Activated CD4-positive, alpha-beta T cell treated with anti-CD3 and anti-CD28 coated beads, Interleukin-2, amount 10 ng/mL, durations not matched to agents 7 days and 5 days (primary cell): ENCODE measurements at regions not wholly inside any gene's neighbourhood (a gene's known extent, or its start where the extent isn't known, plus 50 kb on each side); places are given as distances from the start of the nearest gene placed in this dataset.

ENCODE experiments used
- CTCF ChIA-PET: fragments of 350-600 bp; sonication (Branson Sonifier 250); formaldehyde crosslinking; loops from one replicate; lab custom pipeline; 2021; ENCODE audit warnings: antibody characterized with exemption; lab: Charles Lee
- POLR2A ChIA-PET: fragments of 350-600 bp; sonication (Branson Sonifier 250); formaldehyde crosslinking; loops from one replicate; lab custom pipeline; 2021; ENCODE audit warnings: antibody characterized with exemption; lab: Charles Lee
- DNase-seq: peaks from one replicate; pipeline ENCODE4 v3.0.0-alpha.2; 2020
- H3K27ac Mint-ChIP-seq: one replicate; pipeline ENCODE4 v1.8.0; 2021; ENCODE audit warnings: mild to moderate bottlenecking, moderate library complexity, mixed read lengths
- H3K27me3 Mint-ChIP-seq: one replicate; pipeline ENCODE4 v1.8.0; 2021; ENCODE audit warnings: mixed read lengths
- H3K36me3 Mint-ChIP-seq: one replicate; pipeline ENCODE4 v1.8.0; 2021; ENCODE audit warnings: low read depth, mixed read lengths
- H3K4me1 Mint-ChIP-seq: one replicate; pipeline ENCODE4 v1.8.0; 2021; ENCODE audit warnings: mixed read lengths
- H3K4me3 Mint-ChIP-seq: one replicate; pipeline ENCODE4 v1.8.0; 2021; ENCODE audit warnings: mild to moderate bottlenecking, moderate library complexity, mixed read lengths
- H3K9me3 Mint-ChIP-seq: one replicate; pipeline ENCODE4 v1.8.0; 2021; ENCODE audit warnings: mixed read lengths

DNA sequence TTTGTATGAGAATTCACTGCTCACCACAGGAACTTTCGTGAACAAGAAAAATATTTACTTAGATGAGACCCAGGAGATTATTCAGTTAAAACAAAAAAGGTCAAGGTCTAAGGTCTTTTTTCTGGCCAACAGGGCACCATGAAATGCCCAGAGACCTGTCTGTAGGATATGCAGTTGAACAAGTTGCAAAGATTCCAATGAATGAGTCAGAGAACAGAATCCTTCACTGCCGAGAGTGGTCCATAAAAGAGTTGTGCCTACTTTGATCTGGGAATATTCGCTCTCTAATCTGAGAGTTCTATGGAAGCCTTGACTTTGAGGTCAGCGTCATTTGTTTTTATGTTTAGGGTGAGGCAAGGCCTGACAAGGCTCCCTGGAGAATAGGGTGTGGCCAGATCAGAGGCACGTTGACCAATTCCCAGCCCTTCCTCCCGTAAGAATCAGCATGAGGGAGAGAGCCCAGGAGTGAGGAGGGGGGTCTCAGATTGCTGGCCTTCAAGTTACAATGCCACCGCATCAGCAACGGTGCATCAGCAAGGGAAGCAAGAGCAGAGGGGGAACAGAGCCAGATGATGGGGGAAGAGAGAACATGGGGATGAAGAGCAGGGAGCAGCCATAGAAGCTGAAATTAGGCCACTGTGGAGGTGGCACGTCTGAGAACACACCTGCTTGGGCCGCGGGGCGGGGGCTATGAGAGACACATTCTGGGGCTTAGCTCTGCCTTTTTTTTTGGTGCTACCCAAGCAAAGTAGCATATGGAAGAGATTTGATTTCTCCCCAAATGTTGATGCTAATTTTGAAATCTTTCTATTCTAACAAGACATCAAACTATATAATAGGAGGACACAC, 206.4 kb upstream of the RAB4A start:
- Mint-ChIP-seq H3K4me3 (no peak overlapping the region), H3K27me3 (no peaks in the 10 kb centered on the region), H3K4me1 (peaks cover 32% of the 10 kb centered on the region), H3K36me3 (no peaks in the 10 kb centered on the region), H3K27ac (no peak overlapping the region), H3K9me3 (no peaks in the 10 kb centered on the region)
- CTCF ChIA-PET: no interaction called here
- POLR2A ChIA-PET: no interaction called here
- no peak for DNase-seq

DNA sequence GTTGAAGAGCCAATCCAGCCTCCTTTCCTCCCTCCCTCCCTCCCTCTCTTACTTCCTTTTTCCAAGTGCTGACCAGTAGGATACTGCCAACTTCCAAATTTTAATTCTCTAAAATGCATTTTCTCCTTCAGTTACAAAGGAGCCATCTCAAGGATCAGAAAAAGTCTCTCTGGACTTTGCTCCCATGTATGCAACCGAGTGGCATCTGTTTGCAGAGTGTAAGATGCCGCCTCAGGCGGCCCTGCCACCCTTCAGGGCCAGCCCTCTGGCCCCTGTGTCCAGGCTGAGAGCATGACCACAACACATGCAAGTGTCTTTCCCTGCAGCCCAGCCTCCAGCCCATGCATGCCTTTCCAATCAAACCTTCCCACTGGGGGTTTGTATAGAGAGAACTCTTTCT, 205.3 kb upstream of the RAB4A start:
- CTCF ChIA-PET: no interaction called here
- Mint-ChIP-seq H3K4me3 (no peak overlapping the region), H3K27me3 (no peaks in the 10 kb centered on the region), H3K36me3 (no peaks in the 10 kb centered on the region), H3K9me3 (no peaks in the 10 kb centered on the region), H3K27ac (no peak overlapping the region), H3K4me1 (peaks cover 23% of the 10 kb centered on the region)
- DNase-seq: no peak
- POLR2A ChIA-PET: no interaction called here

GRCh38 chr1:229066591-229066990, 204.3 kb upstream of the RAB4A start:
- ChIA-PET POLR2A (no interaction called here), CTCF (interaction anchor here (0.8 kb wide), 1 partner anchor 13 kb away, joined by 3 read pairs; no protein-coding TSS in a partner anchor)
- peaks cover 19% of the 10 kb centered on the region for H3K4me1 Mint-ChIP-seq
- no peaks in the 10 kb centered on the region for H3K27me3 Mint-ChIP-seq
- H3K36me3 Mint-ChIP-seq: no peaks in the 10 kb centered on the region
- DNase-seq: no peak
- H3K9me3 Mint-ChIP-seq: no peaks in the 10 kb centered on the region
- H3K4me3 Mint-ChIP-seq: no peak overlapping the region
- H3K27ac Mint-ChIP-seq: no peak overlapping the region

DNA sequence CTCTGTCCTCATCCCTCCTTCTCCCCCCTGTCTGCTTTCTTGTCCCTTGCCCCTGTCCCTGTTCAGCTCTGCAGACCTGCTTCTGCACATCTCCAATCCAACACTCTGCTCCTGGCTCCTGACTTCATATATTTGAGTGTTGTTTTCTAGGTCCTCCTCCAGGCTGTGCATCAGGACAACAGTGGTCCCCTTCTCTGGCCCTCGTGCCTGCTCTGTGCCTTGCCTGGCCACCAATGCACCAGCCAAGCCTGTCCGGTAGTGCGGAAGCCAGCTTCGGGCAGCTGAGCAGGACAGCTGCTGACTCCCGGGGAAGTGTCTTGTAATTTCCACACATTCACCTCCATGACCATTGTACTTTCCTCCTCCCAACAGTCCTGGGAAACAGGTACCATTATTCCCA, 203.4 kb upstream of the RAB4A start:
- Mint-ChIP-seq H3K27me3 (no peaks in the 10 kb centered on the region), H3K27ac (no peak overlapping the region), H3K9me3 (no peaks in the 10 kb centered on the region), H3K36me3 (no peaks in the 10 kb centered on the region), H3K4me3 (no peak overlapping the region), H3K4me1 (peaks cover 19% of the 10 kb centered on the region)
- CTCF ChIA-PET: no interaction called here
- no peak for DNase-seq
- POLR2A ChIA-PET: no interaction called here

- Mint-ChIP-seq H3K36me3 (no peaks in the 10 kb centered on the region), H3K4me3 (no peak overlapping the region), H3K27ac (peak overlapping the region; percentile 71), H3K9me3 (no peaks in the 10 kb centered on the region), H3K4me1 (peaks cover 19% of the 10 kb centered on the region), H3K27me3 (no peaks in the 10 kb centered on the region)
- CTCF ChIA-PET: no interaction called here
- POLR2A ChIA-PET: no interaction called here
- no peak for DNase-seq
Observed at GRCh38 chr1:229068270-229068987, 202.5 kb upstream of the RAB4A start.

DNA sequence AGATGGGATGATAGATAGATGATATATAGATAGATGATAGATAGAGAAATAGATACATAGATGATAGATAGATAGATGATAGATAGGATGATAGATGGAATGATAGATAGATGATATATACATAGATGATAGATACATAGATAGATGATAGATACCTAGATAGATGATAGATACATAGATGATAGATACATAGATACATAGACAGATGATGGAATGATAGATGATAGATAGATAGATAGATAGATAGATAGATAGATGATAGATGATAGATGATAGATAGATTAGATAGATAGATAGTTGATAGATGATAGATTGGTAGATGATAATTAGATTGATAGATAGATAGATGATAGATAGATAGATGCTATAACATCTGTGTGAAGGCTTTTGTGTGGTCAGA, 201.7 kb upstream of the RAB4A start:
- Mint-ChIP-seq H3K4me3 (no peak overlapping the region), H3K27ac (no peak overlapping the region), H3K27me3 (no peaks in the 10 kb centered on the region), H3K4me1 (peaks cover 19% of the 10 kb centered on the region), H3K36me3 (no peaks in the 10 kb centered on the region), H3K9me3 (no peaks in the 10 kb centered on the region)
- DNase-seq: no peak
- CTCF ChIA-PET: no interaction called here
- POLR2A ChIA-PET: no interaction called here

DNA sequence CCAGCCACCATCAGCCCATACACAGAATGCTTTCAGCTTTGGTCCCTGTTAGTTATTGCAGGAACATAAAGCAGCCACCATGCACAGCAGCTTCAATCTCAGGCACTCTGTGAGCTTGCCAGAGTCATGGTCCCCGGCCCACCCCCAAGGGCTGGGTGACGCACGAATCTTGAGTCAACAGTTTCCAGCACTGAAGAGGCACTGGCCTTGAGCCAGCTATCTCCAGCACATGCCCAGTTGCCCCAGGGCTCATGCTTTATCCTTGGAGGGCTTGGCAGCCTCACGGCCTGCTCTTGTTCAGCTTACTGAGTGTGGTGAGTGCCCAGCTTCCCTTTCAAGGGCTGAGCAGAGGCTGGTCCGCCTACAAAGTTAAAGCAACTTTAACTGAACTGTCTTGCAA, 200.7 kb upstream of the RAB4A start:
- Mint-ChIP-seq H3K9me3 (no peaks in the 10 kb centered on the region), H3K4me3 (no peak overlapping the region), H3K36me3 (no peaks in the 10 kb centered on the region), H3K4me1 (peaks cover 19% of the 10 kb centered on the region), H3K27me3 (no peaks in the 10 kb centered on the region), H3K27ac (no peak overlapping the region)
- ChIA-PET POLR2A (no interaction called here), CTCF (interaction anchor here (1.1 kb wide), 1 partner anchor 29 kb away, joined by 3 read pairs; no protein-coding TSS in a partner anchor)
- DNase-seq: no peak

DNA sequence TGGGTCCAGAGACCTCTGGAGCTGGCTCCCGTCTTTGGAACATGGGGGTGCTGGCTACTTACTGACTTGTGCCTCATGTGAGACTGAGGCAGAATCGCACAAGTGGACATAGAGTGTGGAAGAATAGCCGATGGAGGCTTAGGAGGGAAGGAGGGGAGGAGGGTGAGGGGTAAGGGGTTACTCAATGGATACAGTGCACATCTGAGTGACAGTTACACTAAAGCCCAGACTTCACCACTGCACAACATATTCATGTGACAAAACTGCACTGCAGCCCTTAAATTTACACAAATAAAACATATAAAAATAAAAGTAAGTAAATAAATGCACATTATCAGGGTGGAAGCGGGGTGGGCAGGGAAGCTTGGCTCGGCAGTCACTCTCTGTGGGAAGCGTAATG, 197.7 kb upstream of the RAB4A start:
- Mint-ChIP-seq H3K27ac (no peak overlapping the region), H3K36me3 (no peaks in the 10 kb centered on the region), H3K4me1 (peaks cover 10% of the 10 kb centered on the region), H3K4me3 (no peak overlapping the region), H3K9me3 (no peaks in the 10 kb centered on the region), H3K27me3 (no peaks in the 10 kb centered on the region)
- no peak for DNase-seq
- CTCF ChIA-PET: interaction anchor here (1.0 kb wide), 1 partner anchor 20 kb away, joined by 3 read pairs; no protein-coding TSS in a partner anchor
- POLR2A ChIA-PET: no interaction called here

DNA sequence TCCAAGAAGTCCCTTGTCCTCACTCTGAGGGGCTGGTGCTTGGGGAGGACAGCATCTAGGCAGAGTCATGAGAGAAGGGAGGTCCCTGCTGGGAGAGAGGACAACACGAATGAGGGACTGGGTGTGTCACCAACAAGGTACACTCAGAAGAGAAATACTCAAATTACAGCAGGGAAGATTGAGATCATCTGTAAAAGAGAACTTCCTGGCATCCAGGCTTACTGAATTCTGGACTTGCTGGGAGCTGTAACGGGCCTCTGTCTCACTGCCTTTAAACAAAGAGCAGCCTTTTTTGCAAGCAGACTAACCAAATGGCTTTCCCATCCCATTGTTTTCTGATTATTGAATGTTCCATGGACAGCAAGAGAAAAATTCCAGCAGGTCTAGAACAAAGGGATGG, 195.7 kb upstream of the RAB4A start:
- H3K36me3 Mint-ChIP-seq: no peaks in the 10 kb centered on the region
- CTCF ChIA-PET: no interaction called here
- no peak overlapping the region for H3K4me3 Mint-ChIP-seq
- no peaks in the 10 kb centered on the region for H3K27me3 Mint-ChIP-seq
- no peaks in the 10 kb centered on the region for H3K9me3 Mint-ChIP-seq
- POLR2A ChIA-PET: no interaction called here
- no peak for DNase-seq
- H3K4me1 Mint-ChIP-seq: peaks cover 5% of the 10 kb centered on the region
- H3K27ac Mint-ChIP-seq: peak overlapping the region; percentile 76

GRCh38 chr1:229075716-229076115, 195.2 kb upstream of the RAB4A start:
- H3K27me3 Mint-ChIP-seq: no peaks in the 10 kb centered on the region

GRCh38 chr1:229076195-229076594, 194.7 kb upstream of the RAB4A start:
- H3K4me3 Mint-ChIP-seq: no peak overlapping the region
- peaks cover 5% of the 10 kb centered on the region for H3K4me1 Mint-ChIP-seq
- DNase-seq: no peak
- ChIA-PET CTCF (interaction anchor here (0.6 kb wide), 1 partner anchor 643 kb away, joined by 4 read pairs; no protein-coding TSS in a partner anchor), POLR2A (no interaction called here)
- H3K27me3 Mint-ChIP-seq: no peaks in the 10 kb centered on the region
- H3K36me3 Mint-ChIP-seq: no peaks in the 10 kb centered on the region
- H3K9me3 Mint-ChIP-seq: peaks cover 5% of the 10 kb centered on the region
- no peak overlapping the region for H3K27ac Mint-ChIP-seq

More at GRCh38 chr1:229075716-229076115, 195.2 kb upstream of the RAB4A start:
- ChIA-PET POLR2A (no interaction called here), CTCF (no interaction called here)
- DNase-seq: no peak
- no peaks in the 10 kb centered on the region for H3K36me3 Mint-ChIP-seq
- peaks cover 5% of the 10 kb centered on the region for H3K4me1 Mint-ChIP-seq
- H3K9me3 Mint-ChIP-seq: peaks cover under 1% of the 10 kb centered on the region
- no peak overlapping the region for H3K27ac Mint-ChIP-seq
- no peak overlapping the region for H3K4me3 Mint-ChIP-seq

DNA sequence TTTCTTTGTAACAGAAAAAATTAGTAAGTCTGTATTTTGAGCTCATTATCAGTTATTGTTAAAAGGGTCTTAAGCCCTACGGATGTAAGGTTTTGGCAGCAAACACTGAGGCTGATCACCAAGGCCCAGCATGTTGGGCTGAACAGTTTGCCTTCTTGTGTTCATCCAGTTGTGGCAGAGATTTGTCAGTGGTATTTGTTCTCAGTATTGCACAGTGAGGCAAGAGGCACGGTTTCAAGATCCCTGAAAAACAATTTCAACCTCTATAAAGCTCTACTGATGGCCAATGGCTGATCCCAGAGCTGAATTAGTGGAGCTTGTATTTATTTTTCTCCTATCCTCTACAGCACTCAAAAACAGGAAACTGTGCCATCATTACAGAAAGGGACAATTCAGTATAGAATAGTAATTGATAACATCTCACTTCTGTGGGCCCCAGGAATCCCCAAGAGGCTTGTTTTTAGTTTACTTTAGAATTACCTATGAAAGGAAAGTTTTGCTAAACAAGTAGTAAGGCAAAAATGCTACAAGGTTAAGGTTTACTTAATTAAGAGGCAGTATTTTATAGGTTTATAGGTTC, 191.8 kb upstream of the RAB4A start:
- POLR2A ChIA-PET: no interaction called here
- DNase-seq: no peak
- Mint-ChIP-seq H3K27me3 (peaks cover 16% of the 10 kb centered on the region), H3K27ac (no peak overlapping the region), H3K9me3 (peaks cover 26% of the 10 kb centered on the region), H3K36me3 (peaks cover 8% of the 10 kb centered on the region), H3K4me3 (no peak overlapping the region), H3K4me1 (peaks cover 5% of the 10 kb centered on the region)
- CTCF ChIA-PET: interaction anchor here (0.9 kb wide), 1 partner anchor 107 kb away, joined by 3 read pairs; no protein-coding TSS in a partner anchor

- H3K27me3 Mint-ChIP-seq: peaks cover 21% of the 10 kb centered on the region
- CTCF ChIA-PET: no interaction called here
- H3K4me1 Mint-ChIP-seq: peaks cover 5% of the 10 kb centered on the region
- DNase-seq: no peak
- H3K27ac Mint-ChIP-seq: no peak overlapping the region
- POLR2A ChIA-PET: no interaction called here
- H3K36me3 Mint-ChIP-seq: peaks cover 8% of the 10 kb centered on the region
- no peak overlapping the region for H3K4me3 Mint-ChIP-seq
- peaks cover 26% of the 10 kb centered on the region for H3K9me3 Mint-ChIP-seq
Observed at GRCh38 chr1:229080361-229080760, 190.6 kb upstream of the RAB4A start.
